ENCODE measurements at regions not wholly inside any gene's neighbourhood (a gene's known extent, or its start where the extent isn't known, plus 50 kb on each side); places are given as distances from the start of the nearest gene placed in this dataset.

GRCh38 chr2:82834893-82835292, 1624.2 kb downstream of the SUCLG1 start:
- no peak overlapping the region for H3K4me3 ChIP-seq (ENCODE audit: low read depth, low read length)
- no peaks in the 10 kb centered on the region for H3K4me1 ChIP-seq (ENCODE audit: control insufficient read depth, insufficient read depth, low read length)
- TF ChIP-seq ZNF776 (tag by site-specific recombination; IDR thresholded peaks at IDR 0.05; ENCODE audit: borderline replicate concordance) = no peak
- no peak for TF ChIP-seq ZNF830 (tag by site-specific recombination; IDR thresholded peaks at IDR 0.05; ENCODE audit: low read depth)
- TF ChIP-seq ZNF174 (tag by site-specific recombination; IDR thresholded peaks at IDR 0.05) = no peak
- TF ChIP-seq ZNF664 (tag by site-specific recombination; IDR thresholded peaks at IDR 0.05) = no peak
- no peak for TF ChIP-seq ZNF266 (tag by site-specific recombination; IDR thresholded peaks at IDR 0.05; ENCODE audit: low read depth)
- no peak for TF ChIP-seq ZNF155 (tag by site-specific recombination; IDR thresholded peaks at IDR 0.05)
- TF ChIP-seq BCL11A (tag by site-specific recombination; IDR thresholded peaks at IDR 0.05; ENCODE audit: low read depth) = no peak
- TF ChIP-seq ZNF707 (tag by site-specific recombination; IDR thresholded peaks at IDR 0.05) = no peak
- TF ChIP-seq ZNF362 (tag by site-specific recombination; IDR thresholded peaks at IDR 0.05) = no peak
- TF ChIP-seq ZNF311 (tag by site-specific recombination; IDR thresholded peaks at IDR 0.05; ENCODE audit: borderline replicate concordance) = no peak
- no peak overlapping the region for H3K27ac ChIP-seq (ENCODE audit: extremely low read depth, low read depth, low read length)
- CTCF ChIA-PET = no interaction called here
- POLR2A ChIA-PET = no interaction called here
- H3K9me3 ChIP-seq (ENCODE audit: control insufficient read depth, insufficient read depth, low read depth, low read length) = no peaks in the 10 kb centered on the region
- H3K36me3 ChIP-seq (ENCODE audit: control insufficient read depth in 2 of 2, insufficient read depth in 1 of 2, low read length in 2 of 2) = no peaks in the 10 kb centered on the region

DNA sequence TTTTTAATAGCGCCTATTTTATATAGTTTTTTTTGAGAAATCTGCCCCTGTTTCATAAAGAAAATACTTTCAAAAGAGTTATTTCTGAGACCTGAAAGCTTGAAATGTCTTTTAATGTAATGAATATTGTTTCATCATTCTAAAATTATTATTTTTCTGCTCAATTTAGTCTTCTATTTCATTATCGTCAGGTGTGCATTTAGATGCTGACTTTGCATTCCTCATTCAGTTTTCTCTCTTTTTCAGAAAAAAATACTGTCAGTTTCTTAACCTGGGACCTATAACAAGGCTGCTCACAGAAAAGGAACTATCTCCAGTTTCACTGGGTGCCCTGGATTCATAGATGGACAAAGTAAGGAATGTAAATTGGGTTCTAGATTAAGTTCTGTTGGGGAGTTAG, 1631.7 kb downstream of the SUCLG1 start:
- Histone ChIP-seq H3K4me1 (ENCODE audit: control insufficient read depth, insufficient read depth, low read length) (no peaks in the 10 kb centered on the region), H3K27ac (ENCODE audit: extremely low read depth, low read depth, low read length) (no peak overlapping the region), H3K4me3 (ENCODE audit: low read depth, low read length) (no peak overlapping the region), H3K9me3 (ENCODE audit: control insufficient read depth, insufficient read depth, low read depth, low read length) (no peaks in the 10 kb centered on the region), H3K36me3 (ENCODE audit: control insufficient read depth in 2 of 2, insufficient read depth in 1 of 2, low read length in 2 of 2) (no peaks in the 10 kb centered on the region)
- POLR2A ChIA-PET = no interaction called here
- TF ChIP-seq SP7 (tag by site-specific recombination; IDR thresholded peaks at IDR 0.05) (no peak), SALL2 (tag by site-specific recombination; IDR thresholded peaks at IDR 0.05; ENCODE audit: borderline replicate concordance) (no peak), ZNF660 (tag by site-specific recombination; IDR thresholded peaks at IDR 0.05) (no peak), ZBTB20 (tag by site-specific recombination; IDR thresholded peaks at IDR 0.05) (no peak), ZBTB48 (tag by site-specific recombination; IDR thresholded peaks at IDR 0.05) (no peak), ZNF433 (tag by site-specific recombination; IDR thresholded peaks at IDR 0.05; ENCODE audit: low read depth) (no peak), ZNF48 (tag by site-specific recombination; IDR thresholded peaks at IDR 0.05) (no peak), ZNF501 (tag by site-specific recombination; IDR thresholded peaks at IDR 0.05) (no peak), ZNF155 (tag by site-specific recombination; IDR thresholded peaks at IDR 0.05) (no peak), ZNF23 (tag by site-specific recombination; IDR thresholded peaks at IDR 0.05; ENCODE audit: borderline replicate concordance) (no peak), ZNF324 (tag by site-specific recombination; IDR thresholded peaks at IDR 0.05) (no peak), ZNF366 (tag by site-specific recombination; conservative IDR thresholded peaks at IDR 0.05) (no peak), AEBP2 (tag by site-specific recombination; IDR thresholded peaks at IDR 0.05; ENCODE audit: borderline replicate concordance) (no peak), KLF7 (tag by site-specific recombination; IDR thresholded peaks at IDR 0.05; ENCODE audit: borderline replicate concordance) (no peak), MYNN (tag by site-specific recombination; IDR thresholded peaks at IDR 0.05; ENCODE audit: borderline replicate concordance) (no peak), OSR2 (tag by site-specific recombination; IDR thresholded peaks at IDR 0.05) (no peak), ZNF140 (tag by site-specific recombination; IDR thresholded peaks at IDR 0.05) (no peak), PBX3 (CRISPR knock-in tag; IDR thresholded peaks at IDR 0.05) (no peak), ZNF677 (tag by site-specific recombination; IDR thresholded peaks at IDR 0.05) (no peak)
- CTCF ChIA-PET = no interaction called here

Data from HEK293 (cell line).